ENCODE measurements at regions not wholly inside any gene's neighbourhood (a gene's known extent, or its start where the extent isn't known, plus 50 kb on each side); places are given as distances from the start of the nearest gene placed in this dataset.

GRCh38 chr10:29760138-29760900, 125.5 kb upstream of the SVIL start:
- no peak for DNase-seq (ENCODE audit: low read depth, low spot score)

- no peak for DNase-seq (ENCODE audit: low read depth, low spot score)
These were observed 123.0 kb upstream of the SVIL start for GRCh38 chr10:29757551-29758297.

- DNase-seq (ENCODE audit: low read depth, low spot score) = no peak
These were observed 121.7 kb upstream of the SVIL start for GRCh38 chr10:29756451-29756850.

- DNase-seq (ENCODE audit: low read depth, low spot score) = no peak
These were observed 118.5 kb upstream of the SVIL start for GRCh38 chr10:29753283-29753682.

- no peak for DNase-seq (ENCODE audit: low read depth, low spot score)
These were observed 116.9 kb upstream of the SVIL start for GRCh38 chr10:29751684-29752083.

GRCh38 chr10:29751240-29751639, 116.5 kb upstream of the SVIL start:
- no peak for DNase-seq (ENCODE audit: low read depth, low spot score)

GRCh38 chr10:29749150-29749549, 114.4 kb upstream of the SVIL start:
- no peak for DNase-seq (ENCODE audit: low read depth, low spot score)

GRCh38 chr10:29748109-29748650, 113.4 kb upstream of the SVIL start:
- no peak for DNase-seq (ENCODE audit: low read depth, low spot score)

- no peak for DNase-seq (ENCODE audit: low read depth, low spot score)
These were observed 111.5 kb upstream of the SVIL start for GRCh38 chr10:29746080-29746797.

- no peak for DNase-seq (ENCODE audit: low read depth, low spot score)
These were observed 106.3 kb upstream of the SVIL start for GRCh38 chr10:29740981-29741545.

GRCh38 chr10:29738341-29738740, 103.6 kb upstream of the SVIL start:
- no peak for DNase-seq (ENCODE audit: low read depth, low spot score)

- DNase-seq (ENCODE audit: low read depth, low spot score) = no peak
These were observed 102.4 kb upstream of the SVIL start for GRCh38 chr10:29737074-29737593.

GRCh38 chr10:29736366-29737073, 101.7 kb upstream of the SVIL start:
- DNase-seq (ENCODE audit: low read depth, low spot score) = no peak

GRCh38 chr10:29735628-29736365, 101.0 kb upstream of the SVIL start:
- no peak for DNase-seq (ENCODE audit: low read depth, low spot score)

GRCh38 chr10:29734962-29735627, 100.3 kb upstream of the SVIL start:
- DNase-seq (ENCODE audit: low read depth, low spot score) = no peak

GRCh38 chr10:29734640-29734961, 99.8 kb upstream of the SVIL start:
- no peak for DNase-seq (ENCODE audit: low read depth, low spot score)

- DNase-seq (ENCODE audit: low read depth, low spot score) = no peak
These were observed 98.6 kb upstream of the SVIL start for GRCh38 chr10:29733323-29733722.

GRCh38 chr10:29732918-29733317, 98.1 kb upstream of the SVIL start:
- no peak for DNase-seq (ENCODE audit: low read depth, low spot score)

- DNase-seq (ENCODE audit: low read depth, low spot score) = no peak
These were observed 97.0 kb upstream of the SVIL start for GRCh38 chr10:29731760-29732159.

- DNase-seq (ENCODE audit: low read depth, low spot score) = no peak
These were observed 96.2 kb upstream of the SVIL start for GRCh38 chr10:29730969-29731368.

Data from iPS DF 19.7 (cell line).